Gastrocnemius medialis (tissue), 4 donors: ENCODE measurements at regions not wholly inside any gene's neighbourhood (a gene's known extent, or its start where the extent isn't known, plus 50 kb on each side); places are given as distances from the start of the nearest gene placed in this dataset.

Experiments used
- ATAC-seq, 2 donors: fragments of 150-250 bp; one replicate each; pipeline ENCODE4 v1.9.1; 2016
- DNase-seq, 2 donors: peaks; one replicate each; pipeline ENCODE4 v3.0.0-alpha.2; 2019
- H3K27ac ChIP-seq, 4 donors: fragments of 200-600 bp; sonication (generic); 1 replicate in 1 of 4; 2 replicates in 3 of 4; pipeline ENCODE4 v1.5.1; 2016 to 2018; ENCODE audit warnings: mild to moderate bottlenecking in 2 of 4, moderate library complexity in 1 of 4
- H3K27me3 ChIP-seq, 3 donors: fragments of 200-600 bp; sonication (generic) in 2 of 3; 1 replicate in 1 of 3; 2 replicates in 2 of 3; pipeline versions ENCODE4 v1.5.1 to v1.6.0; 2016 to 2019; ENCODE audit warnings: mild to moderate bottlenecking in 1 of 3, moderate library complexity in 1 of 3
- H3K36me3 ChIP-seq, 2 donors: fragments of 200-600 bp; sonication (generic) in 1 of 2; one replicate each; pipeline ENCODE4 v1.5.1; 2017 to 2018
- H3K4me1 ChIP-seq, 2 donors: fragments of 200-600 bp; sonication (generic) in 1 of 2; one replicate each; pipeline ENCODE4 v1.5.1; 2016 to 2017; ENCODE audit warnings: mild to moderate bottlenecking in 2 of 2
- H3K4me3 ChIP-seq, 4 donors: fragments of 200-600 bp; sonication (generic) in 3 of 4; 1 replicate in 1 of 4; 2 replicates in 3 of 4; pipeline ENCODE4 v1.5.1; 2016 to 2019; ENCODE audit warnings: mild to moderate bottlenecking in 2 of 4
- H3K9me3 ChIP-seq, 3 donors: fragments of 200-600 bp; sonication (generic) in 2 of 3; 1 replicate in 1 of 3; 2 replicates in 2 of 3; pipeline ENCODE4 v1.5.1; 2016 to 2019
- CTCF ChIP-seq, 5 experiments: fragments of 450-650 bp in 3 of 5; fragments of 200-600 bp in 2 of 5; sonication (generic) in 2 of 5; IDR thresholded peaks in 4 of 5; conservative IDR thresholded peaks in 1 of 5; 1 replicate in 4 of 5; 2 replicates in 1 of 5; pipeline ENCODE4 v1.5.1; 2016 to 2019; ENCODE audit warnings: antibody characterized with exemption in 5 of 5, mild to moderate bottlenecking in 3 of 5, moderate library complexity in 3 of 5
- POLR2A ChIP-seq, 2 donors: fragments of 450-650 bp; IDR thresholded peaks; one replicate each; pipeline ENCODE4 v1.6.1; 2017; ENCODE audit warnings: antibody characterized with exemption in 2 of 2, mild to moderate bottlenecking in 2 of 2, moderate library complexity in 2 of 2
- in situ Hi-C, 4 donors: fragments of 200-750 bp; cut with MboI; loops; one replicate each; pipeline versions ENCODE4 v1.15.0 to v1.8.0; 2017; ENCODE audit warnings: low sequenced_read_pairs in 4 of 4
- intact Hi-C: fragments of 100-400 bp; cut with DNase I; formaldehyde crosslinking; loops from one replicate; pipeline ENCODE4 v1.15.1; 2023; ENCODE audit warnings: low total_unique reads

- Histone ChIP-seq H3K4me1 (no peaks in the 10 kb centered on the region), H3K36me3 (no peaks in the 10 kb centered on the region), H3K9me3 (no peaks in the 10 kb centered on the region), H3K4me3 (no peak overlapping the region), H3K27me3 (no peaks in the 10 kb centered on the region), H3K27ac (no peak overlapping the region)
- intact Hi-C loops (no loop called here), in situ Hi-C loops (no loop called here)
- ATAC-seq (no peak), DNase-seq (no peak)
- TF ChIP-seq POLR2A (IDR thresholded peaks at IDR 0.05): no peak
- TF ChIP-seq CTCF (IDR thresholded peaks at IDR 0.05 in 4 of 5, conservative IDR thresholded peaks at IDR 0.05 in 1 of 5): no peak
Observed at GRCh38 chr11:71180694-71181470, 71.5 kb downstream of the SHANK2 start.

GRCh38 chr11:71179877-71180605, 72.3 kb downstream of the SHANK2 start:
- Histone ChIP-seq H3K36me3 (no peaks in the 10 kb centered on the region), H3K4me1 (no peaks in the 10 kb centered on the region), H3K27ac (no peak overlapping the region), H3K9me3 (no peaks in the 10 kb centered on the region), H3K4me3 (no peak overlapping the region), H3K27me3 (peaks cover 0 to 1% (median under 1%) of the 10 kb centered on the region in 3 donors)
- in situ Hi-C loops: no loop called here
- intact Hi-C loops: no loop called here
- DNase-seq (no peak), ATAC-seq (no peak)
- no peak for TF ChIP-seq CTCF (IDR thresholded peaks at IDR 0.05 in 4 of 5, conservative IDR thresholded peaks at IDR 0.05 in 1 of 5)
- no peak for TF ChIP-seq POLR2A (IDR thresholded peaks at IDR 0.05)

- TF ChIP-seq CTCF (IDR thresholded peaks at IDR 0.05 in 4 of 5, conservative IDR thresholded peaks at IDR 0.05 in 1 of 5) (no peak), POLR2A (IDR thresholded peaks at IDR 0.05) (no peak)
- Histone ChIP-seq H3K4me3 (no peak overlapping the region), H3K4me1 (no peaks in the 10 kb centered on the region), H3K36me3 (no peaks in the 10 kb centered on the region), H3K9me3 (no peaks in the 10 kb centered on the region), H3K27me3 (peaks cover 0 to 7% (median 4%) of the 10 kb centered on the region in 3 donors), H3K27ac (no peak overlapping the region)
- in situ Hi-C loops: no loop called here
- ATAC-seq: no peak
- DNase-seq: no peak
- intact Hi-C loops: no loop called here
Observed at GRCh38 chr11:71178076-71178475, 74.3 kb downstream of the SHANK2 start.

- ATAC-seq: no peak
- TF ChIP-seq CTCF (IDR thresholded peaks at IDR 0.05 in 4 of 5, conservative IDR thresholded peaks at IDR 0.05 in 1 of 5): no peak
- TF ChIP-seq POLR2A (IDR thresholded peaks at IDR 0.05): no peak
- intact Hi-C loops: no loop called here
Observed at GRCh38 chr11:71176812-71177211, 75.6 kb downstream of the SHANK2 start.

More at GRCh38 chr11:71176812-71177211, 75.6 kb downstream of the SHANK2 start:
- Histone ChIP-seq H3K4me1 (no peaks in the 10 kb centered on the region), H3K27me3 (peaks cover 0 to 7% (median 4%) of the 10 kb centered on the region in 3 donors), H3K27ac (no peak overlapping the region), H3K4me3 (no peak overlapping the region), H3K9me3 (no peaks in the 10 kb centered on the region), H3K36me3 (no peaks in the 10 kb centered on the region)
- no peak for DNase-seq
- in situ Hi-C loops: no loop called here
